ENCODE measurements at regions not wholly inside any gene's neighbourhood (a gene's known extent, or its start where the extent isn't known, plus 50 kb on each side); places are given as distances from the start of the nearest gene placed in this dataset.
"Not testable (repeated sequence)": the region's sequence is repeated elsewhere in the genome, so short reads cannot be mapped to it uniquely, and the experiment has no call there.

DNA sequence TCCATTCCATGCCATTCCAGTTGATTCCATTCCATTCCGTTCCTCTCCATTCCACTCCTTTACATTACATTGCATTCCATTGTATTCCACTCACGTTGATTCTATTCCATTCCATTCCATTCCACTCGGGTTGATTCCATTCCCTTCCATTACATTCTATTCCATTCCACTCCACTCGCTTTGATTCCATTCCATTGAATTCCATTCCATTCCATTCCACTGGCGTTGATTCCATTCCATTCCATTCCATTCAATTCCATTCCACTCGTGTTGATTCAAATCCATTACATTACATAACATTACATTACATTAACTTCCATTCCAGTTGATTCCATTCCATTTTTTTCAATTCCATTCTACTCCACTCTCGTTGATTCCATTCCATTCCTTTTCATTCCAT is 1142.8 kb downstream of the RPIA start:
- no peak for DNase-seq

DNA sequence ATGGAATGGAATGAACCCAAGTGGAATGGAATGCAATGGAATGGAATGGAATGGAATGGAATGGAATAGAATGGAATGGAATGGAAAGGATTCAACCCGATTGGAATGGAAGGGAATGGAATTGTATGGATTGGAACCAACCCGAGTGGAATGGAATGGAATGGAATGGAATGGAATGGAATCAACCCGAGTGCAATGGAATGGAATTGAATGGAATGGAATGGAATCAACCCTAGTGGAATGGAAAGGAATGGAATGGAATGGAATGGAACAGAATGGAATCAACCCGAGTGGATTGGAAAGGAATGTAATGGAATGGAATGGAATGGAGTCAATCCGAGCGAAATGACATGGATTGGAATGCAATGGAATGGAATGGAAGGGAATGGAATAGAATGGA is 1144.9 kb downstream of the RPIA start:
- peak; percentile 38 for DNase-seq

DNA sequence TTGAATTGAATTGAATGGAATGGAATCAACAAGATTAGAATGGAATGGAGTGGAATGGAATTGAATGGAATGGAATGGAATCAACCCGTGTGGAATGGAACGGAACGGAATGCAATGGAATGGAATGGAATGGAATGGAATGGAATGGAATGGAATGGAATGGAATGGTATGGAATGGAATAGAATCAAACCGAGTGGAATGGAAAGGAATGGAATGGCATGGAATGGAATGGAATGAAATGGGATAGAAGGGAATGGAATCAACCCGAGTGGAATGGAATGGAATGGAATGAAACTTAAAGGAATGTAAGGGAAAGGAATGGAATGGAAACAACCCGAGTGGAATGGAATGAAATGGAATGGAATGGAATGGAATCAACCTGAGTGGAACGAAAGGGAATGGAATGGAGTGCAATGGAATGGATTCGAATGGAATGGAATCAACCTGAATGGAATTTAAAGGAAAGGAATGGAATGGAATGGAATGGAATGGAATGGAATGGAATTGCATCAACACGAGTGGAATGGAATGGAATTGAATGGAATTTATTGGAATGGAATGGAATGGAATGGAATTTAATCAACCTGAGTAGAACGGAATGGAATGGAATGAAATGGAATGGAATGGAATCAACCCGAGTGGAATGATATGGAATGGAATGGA is 1146.6 kb downstream of the RPIA start:
- peak; percentile 6 for DNase-seq

GRCh38 chr2:89840175-89840574 is 1148.7 kb downstream of the RPIA start:
- not testable (repeated sequence) for DNase-seq

DNA sequence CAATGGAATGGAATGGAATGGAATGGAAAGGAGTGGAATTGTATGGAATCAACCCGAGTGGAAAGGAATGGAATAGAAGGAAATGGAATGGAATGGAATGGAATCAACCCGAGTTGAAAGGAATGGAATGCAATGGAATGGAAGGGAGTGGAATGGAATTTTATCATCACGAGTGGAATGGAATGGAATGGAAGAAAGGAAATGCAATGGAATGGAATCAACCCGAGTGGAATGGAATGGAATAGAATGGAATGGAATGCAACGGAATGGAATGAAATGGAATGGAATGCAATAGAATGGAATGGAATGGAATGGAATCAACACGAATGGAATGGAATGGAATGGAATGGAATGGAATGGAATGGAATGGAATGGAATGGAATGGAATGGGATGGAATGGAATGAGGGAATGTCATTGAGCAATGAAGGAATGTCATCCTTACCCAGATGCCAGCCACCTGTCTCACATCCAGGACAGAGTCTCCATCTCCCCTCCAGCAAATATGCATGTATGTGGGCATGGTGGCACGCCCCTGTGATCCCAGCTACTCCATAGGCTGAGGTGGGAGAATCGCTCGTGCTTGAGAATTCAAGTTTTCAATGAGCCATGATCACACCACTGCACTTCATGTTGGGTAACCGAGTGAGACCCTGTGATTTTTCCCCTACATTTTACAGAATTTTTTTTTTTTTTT is 1149.5 kb downstream of the RPIA start:
- DNase-seq: not testable (repeated sequence)

- DNase-seq: no peak
Measured at GRCh38 chr2:89841476-89841840, 1150.0 kb downstream of the RPIA start.

DNA sequence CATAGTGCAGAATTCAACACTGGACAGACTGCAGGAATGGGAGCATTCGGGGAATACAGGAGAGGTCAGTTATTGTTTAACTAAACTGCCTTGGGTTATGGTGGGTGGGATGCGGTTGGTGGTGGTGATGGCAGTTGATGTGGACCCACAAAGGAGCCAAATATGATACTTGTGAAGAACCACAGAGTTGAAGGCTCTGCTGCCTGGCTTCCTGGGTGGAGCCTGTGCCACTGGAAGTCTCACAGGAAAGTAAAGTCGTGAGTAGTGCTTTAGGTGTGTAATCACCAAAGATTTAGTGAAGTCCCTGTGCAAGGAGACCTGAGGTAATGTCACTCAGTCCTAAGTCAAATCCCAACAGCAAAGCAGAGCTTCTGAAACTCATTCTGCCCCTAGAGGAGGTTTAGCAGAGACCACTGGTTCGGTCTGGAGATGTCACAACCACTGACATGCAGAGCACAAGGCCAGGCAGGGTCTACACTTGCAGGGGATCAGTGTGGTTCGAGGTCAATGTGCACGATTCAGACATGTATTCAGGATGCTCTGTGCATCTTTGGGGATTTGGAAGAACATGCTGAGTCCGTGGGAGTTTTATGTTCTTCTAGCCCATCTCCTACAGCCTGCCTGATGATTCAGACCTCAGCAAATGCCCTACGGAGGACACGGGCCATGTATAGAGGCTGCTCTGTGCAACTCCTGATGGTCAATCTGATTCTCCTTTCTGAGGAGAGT is 1150.9 kb downstream of the RPIA start:
- no peak for DNase-seq

- DNase-seq: no peak
Measured at GRCh38 chr2:89844221-89844943, 1152.9 kb downstream of the RPIA start.

- no peak for DNase-seq
Measured at GRCh38 chr2:89845532-89845931, 1154.1 kb downstream of the RPIA start.

GRCh38 chr2:89848114-89848513 is 1156.6 kb downstream of the RPIA start:
- DNase-seq: no peak

- DNase-seq: no peak
Measured at GRCh38 chr2:89848763-89849368, 1157.4 kb downstream of the RPIA start.

DNA sequence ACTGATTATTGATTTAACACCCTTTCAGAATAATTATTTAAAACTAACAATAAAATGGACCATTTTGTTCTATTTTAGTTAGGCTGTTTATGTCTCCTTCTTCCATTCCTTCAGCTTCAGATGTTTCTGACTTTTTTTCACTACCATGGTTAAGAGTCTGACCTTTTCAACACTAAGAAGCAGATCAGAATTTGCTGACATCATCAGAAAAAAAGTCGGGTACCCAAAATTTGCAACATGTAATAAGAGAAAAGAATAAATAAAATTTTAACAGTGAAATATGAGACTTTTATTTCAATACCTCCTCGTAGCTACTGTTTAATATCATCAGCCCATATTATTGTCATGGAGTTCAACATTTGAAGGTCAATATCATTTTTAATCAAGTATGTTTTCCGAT is 1158.3 kb downstream of the RPIA start:
- DNase-seq: no peak

DNA sequence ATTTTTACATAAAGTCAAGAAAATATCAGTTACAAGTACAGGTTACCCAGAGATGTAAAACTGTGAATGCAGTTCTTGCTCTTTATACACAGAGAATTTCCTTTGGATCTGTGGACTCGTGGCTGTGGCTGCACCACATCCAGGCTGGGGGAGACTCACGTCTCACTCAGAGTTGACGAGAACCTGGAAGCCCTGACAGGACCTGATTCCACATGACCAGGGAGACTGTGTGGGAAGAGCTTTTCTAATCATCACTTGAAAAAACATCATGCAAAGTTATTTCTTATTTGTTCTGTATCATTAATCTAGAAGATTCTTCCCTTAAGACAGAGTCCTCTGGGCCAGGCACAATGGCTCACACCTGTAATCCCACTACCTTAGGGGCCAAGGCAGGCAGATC is 1159.0 kb downstream of the RPIA start:
- DNase-seq: no peak

DNA sequence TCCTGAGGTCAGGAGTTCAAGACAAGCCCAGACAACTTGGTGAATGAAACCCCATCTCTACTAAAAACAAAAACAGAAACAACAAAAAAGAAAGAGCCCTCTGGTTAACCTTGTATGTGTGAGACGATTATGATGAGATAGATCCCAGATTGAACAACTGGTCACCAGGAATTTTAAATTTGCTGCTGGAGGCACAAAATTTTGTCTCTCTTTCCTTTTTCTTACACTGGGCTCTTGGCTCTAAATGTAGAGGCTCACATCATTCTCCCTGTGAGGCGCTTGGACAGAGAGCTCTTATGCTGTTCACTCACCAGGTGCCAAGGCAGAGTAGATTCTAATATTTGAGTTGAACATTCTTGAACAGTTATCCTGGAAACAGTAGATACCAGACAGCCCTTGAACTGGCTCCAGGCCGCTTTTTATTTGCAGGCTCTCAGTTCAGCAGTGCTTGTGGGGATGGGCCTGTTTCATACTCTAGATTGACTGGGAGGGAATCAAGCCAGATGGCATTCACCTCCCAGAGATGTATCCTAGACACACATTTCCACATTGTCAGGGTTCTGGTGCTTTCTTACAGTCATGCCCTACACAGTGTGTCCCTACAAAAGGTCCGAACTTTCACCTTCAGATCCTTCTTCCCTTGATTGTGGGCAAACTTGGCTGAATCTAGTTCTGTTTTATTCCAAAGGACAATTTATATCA is 1159.6 kb downstream of the RPIA start:
- DNase-seq: no peak

DNA sequence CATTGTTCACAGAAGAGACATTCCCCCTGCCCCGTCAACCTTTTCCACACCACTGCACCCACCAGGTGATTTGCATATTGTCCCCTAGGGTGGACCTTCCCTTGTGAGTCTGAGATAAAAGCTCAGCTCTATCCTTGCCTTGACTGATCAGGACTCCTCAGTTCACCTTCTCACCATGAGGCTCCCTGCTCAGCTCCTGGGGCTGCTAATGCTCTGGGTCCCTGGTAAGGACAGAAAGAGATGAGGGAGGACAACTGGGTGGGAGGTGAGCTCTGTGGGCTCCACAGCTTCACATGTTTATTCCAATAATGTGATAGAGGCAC is 1160.1 kb downstream of the RPIA start:
- no peak for DNase-seq

DNA sequence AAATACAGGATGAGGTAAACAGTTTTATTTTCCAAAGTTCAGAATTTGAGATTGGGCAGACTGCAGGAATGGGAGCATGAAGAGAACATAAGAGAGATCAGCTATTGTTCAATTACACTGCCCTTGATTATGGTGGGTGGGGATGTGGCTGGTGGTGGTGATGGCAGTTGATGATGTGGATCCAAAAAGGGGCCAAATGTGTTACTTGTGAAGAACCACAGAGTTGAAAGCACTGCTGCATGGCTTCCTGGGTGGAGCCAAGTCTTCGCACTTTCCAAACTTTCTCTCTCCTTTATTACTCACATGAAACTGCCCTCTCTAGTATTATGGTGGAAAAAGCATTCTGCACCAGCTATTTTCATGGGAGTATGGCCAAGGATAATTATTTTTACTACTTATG is 1162.0 kb downstream of the RPIA start:
- not testable (repeated sequence) for DNase-seq

GRCh38 chr2:89855752-89856151 is 1164.3 kb downstream of the RPIA start:
- DNase-seq: not testable (repeated sequence)

- not testable (repeated sequence) for DNase-seq
Measured at GRCh38 chr2:89856305-89856704, 1164.8 kb downstream of the RPIA start.

DNA sequence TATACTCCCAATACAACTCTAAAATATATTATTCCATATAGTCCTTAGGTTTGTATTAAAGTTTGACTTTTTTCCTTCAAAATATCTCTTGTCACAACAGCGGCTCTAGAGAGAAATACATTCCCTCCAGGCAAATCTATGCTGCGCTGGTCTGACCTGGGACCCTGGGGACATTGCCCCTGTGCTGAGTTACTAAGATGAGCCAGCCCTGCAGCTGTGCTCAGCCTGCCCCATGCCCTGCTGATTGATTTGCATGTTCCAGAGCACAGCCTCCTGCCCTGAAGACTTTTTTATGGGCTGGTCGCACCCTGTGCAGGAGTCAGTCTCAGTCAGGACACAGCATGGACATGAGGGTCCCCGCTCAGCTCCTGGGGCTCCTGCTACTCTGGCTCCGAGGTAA is 1170.7 kb downstream of the RPIA start:
- DNase-seq: not testable (repeated sequence)

DNA sequence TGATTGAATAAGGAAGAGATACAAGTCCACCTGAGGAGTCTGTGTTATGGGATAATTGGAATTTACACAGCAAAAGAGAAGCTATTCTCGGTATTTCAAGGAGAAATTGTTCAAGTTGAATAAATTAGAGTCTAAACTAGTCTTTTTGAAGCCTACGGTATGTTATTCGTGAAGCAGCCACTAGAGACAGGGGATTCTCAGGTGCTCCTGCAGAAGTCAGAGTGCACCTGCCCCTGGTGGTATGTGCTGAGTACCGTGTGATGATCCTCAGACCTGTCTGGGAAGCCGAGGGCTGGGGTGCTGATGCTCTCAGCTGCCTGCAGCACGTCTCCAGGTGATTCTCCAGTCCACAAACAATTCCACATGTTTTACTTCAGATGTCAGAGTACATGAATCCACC is 1171.7 kb downstream of the RPIA start:
- DNase-seq: not testable (repeated sequence)

- not testable (repeated sequence) for DNase-seq
Measured at GRCh38 chr2:89874810-89875595, 1183.5 kb downstream of the RPIA start.

GRCh38 chr2:89876445-89876844 is 1185.0 kb downstream of the RPIA start:
- DNase-seq: peak; percentile 19

Data from hematopoietic multipotent progenitor cell treated with erythropoietin and hydrocortisone succinate and interleukin-3 and kit ligand, for 4 days (in vitro differentiated cells).